ENCODE measurements at regions not wholly inside any gene's neighbourhood (a gene's known extent, or its start where the extent isn't known, plus 50 kb on each side); places are given as distances from the start of the nearest gene placed in this dataset.
"Not testable (repeated sequence)": the region's sequence is repeated elsewhere in the genome, so short reads cannot be mapped to it uniquely, and the experiment has no call there.

DNA sequence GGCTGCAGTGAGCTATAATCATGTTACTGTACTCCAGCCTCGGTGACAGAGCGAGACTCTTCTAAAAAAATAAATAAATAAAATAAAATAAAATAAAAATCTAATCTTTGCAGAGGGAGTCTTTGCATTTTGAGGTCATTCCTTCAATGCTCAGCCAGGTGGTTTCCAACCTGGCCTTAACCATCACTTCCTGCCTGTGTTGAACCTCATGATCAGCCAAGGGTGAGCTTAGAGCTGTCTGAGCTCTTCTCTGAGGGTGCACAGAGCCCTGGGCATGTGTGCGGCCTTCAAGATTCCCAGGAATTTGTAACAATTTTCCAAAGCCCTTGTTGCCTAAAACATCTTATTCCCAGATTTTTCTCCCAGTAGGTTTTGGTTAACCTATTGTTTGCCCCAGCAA lies 94.3 kb downstream of the KCNJ12 start:
- DNase-seq; H3K9me3 ChIP-seq; ATAC-seq; H3K27me3 ChIP-seq; H3K4me3 ChIP-seq; H3K36me3 ChIP-seq; H3K27ac ChIP-seq; H3K4me1 ChIP-seq; intact Hi-C loops (cut with DNase I): not testable (repeated sequence)
- WGBS, 4 donors = 89 to 96% (median 91%) methylated on average over 3 of the region's 3 CpGs

DNA sequence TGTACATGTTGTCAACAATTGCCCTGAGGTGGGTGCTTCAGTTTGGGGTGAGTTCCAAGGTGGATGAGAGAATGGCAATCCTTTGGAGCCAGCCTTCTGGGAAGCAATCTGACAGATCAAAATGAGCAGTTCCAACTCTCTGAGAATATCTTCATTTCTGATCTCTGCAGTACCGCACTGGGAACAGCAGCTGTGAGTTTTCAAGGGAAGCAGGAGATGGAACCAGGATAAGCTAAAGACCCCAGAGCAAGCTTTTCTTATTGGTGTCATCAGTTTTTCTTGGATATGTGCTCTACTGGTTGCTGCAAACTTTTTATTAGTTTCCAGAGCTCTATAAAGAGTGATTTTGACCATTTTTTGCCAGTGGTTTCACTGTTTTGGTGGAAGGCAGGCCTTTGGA lies 94.7 kb downstream of the KCNJ12 start:
- 61 to 77% (median 72%) methylated on average over 1 of the region's 1 CpG for WGBS, 4 donors

DNA sequence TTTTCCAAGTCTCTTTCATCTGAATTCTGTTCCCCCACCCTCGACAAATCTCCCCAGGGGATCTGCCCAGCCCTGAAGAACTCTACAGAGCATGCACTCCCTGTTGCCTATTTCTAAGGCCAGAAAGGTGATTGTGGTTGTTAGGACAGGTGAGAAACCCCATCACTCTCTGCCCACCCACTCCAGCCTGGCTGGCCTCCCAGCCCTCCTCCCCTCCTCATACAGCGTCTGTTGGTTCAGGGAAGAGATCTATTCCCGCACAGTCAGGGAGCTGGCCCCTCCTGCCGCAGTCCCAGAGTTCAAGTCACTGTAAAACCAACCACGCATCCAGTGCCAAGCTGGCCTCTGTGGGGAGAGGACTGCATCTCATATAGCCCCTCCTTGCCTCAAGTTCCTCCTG lies 98.7 kb downstream of the KCNJ12 start:
- Histone ChIP-seq H3K9me3 (peaks cover 0 to 11% (median 3%) of the 10 kb centered on the region in 12 donors), H3K27ac (no peak overlapping the region), H3K4me1 (no peaks in the 10 kb centered on the region), H3K4me3 (no peak overlapping the region), H3K36me3 (no peaks in the 10 kb centered on the region), H3K27me3 (peaks cover 0 to 19% (median 0%) of the 10 kb centered on the region in 9 donors)
- DNase-seq (no peak), ATAC-seq (no peak)
- WGBS, 4 donors = 65 to 84% (median 73%) methylated on average over 4 to 5 of the region's 5 CpGs
- no peak for TF ChIP-seq POLR2A (IDR thresholded peaks at IDR 0.05)
- intact Hi-C loops (cut with DNase I) = no loop called here

More for the DNA sequence above, 94.7 kb downstream of the KCNJ12 start:
- Histone ChIP-seq H3K4me3 (no peak overlapping the region), H3K27me3 (peaks cover 0 to 11% (median 0%) of the 10 kb centered on the region in 9 donors), H3K27ac (no peak overlapping the region), H3K36me3 (no peaks in the 10 kb centered on the region), H3K9me3 (no peaks in the 10 kb centered on the region), H3K4me1 (no peaks in the 10 kb centered on the region)
- DNase-seq = no peak
- TF ChIP-seq, protein P1, sequence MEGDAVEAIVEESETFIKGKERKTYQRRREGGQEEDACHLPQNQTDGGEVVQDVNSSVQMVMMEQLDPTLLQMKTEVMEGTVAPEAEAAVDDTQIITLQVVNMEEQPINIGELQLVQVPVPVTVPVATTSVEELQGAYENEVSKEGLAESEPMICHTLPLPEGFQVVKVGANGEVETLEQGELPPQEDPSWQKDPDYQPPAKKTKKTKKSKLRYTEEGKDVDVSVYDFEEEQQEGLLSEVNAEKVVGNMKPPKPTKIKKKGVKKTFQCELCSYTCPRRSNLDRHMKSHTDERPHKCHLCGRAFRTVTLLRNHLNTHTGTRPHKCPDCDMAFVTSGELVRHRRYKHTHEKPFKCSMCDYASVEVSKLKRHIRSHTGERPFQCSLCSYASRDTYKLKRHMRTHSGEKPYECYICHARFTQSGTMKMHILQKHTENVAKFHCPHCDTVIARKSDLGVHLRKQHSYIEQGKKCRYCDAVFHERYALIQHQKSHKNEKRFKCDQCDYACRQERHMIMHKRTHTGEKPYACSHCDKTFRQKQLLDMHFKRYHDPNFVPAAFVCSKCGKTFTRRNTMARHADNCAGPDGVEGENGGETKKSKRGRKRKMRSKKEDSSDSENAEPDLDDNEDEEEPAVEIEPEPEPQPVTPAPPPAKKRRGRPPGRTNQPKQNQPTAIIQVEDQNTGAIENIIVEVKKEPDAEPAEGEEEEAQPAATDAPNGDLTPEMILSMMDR (IDR thresholded peaks at IDR 0.05) = no peak
- TF ChIP-seq POLR2A (IDR thresholded peaks at IDR 0.05) = no peak
- no peak for ATAC-seq
- intact Hi-C loops (cut with DNase I) = no loop called here

DNA sequence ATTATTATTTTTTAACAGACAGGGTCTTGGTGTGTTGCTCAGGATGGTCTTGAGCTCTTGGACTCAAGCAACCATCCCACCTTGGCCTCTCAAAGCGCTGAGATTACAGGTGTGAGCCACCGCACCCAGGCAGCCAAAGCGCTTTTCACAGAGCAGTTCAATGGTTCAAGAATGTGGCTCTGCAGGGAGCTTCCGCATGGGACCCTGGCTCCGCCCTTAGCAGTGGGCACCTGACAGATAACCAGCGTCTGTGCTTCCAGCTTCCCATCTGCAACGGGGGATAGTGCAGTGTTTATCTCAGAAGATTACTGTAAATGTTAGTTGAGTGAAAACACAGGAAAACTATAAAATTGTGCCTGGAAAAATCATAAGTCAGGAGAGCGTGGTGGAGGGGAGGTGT lies 99.4 kb downstream of the KCNJ12 start:
- Histone ChIP-seq H3K9me3 (peaks cover 0 to 11% (median 3%) of the 10 kb centered on the region in 12 donors), H3K4me3 (no peak overlapping the region), H3K36me3 (no peaks in the 10 kb centered on the region), H3K27ac (no peak overlapping the region), H3K4me1 (no peaks in the 10 kb centered on the region), H3K27me3 (peaks cover 0 to 19% (median 0%) of the 10 kb centered on the region in 9 donors)
- 60 to 66% (median 61%) methylated on average over 8 of the region's 8 CpGs for WGBS, 4 donors
- intact Hi-C loops (cut with DNase I) = no loop called here
- TF ChIP-seq POLR2A (IDR thresholded peaks at IDR 0.05) = no peak
- TF ChIP-seq, protein P1 (IDR thresholded peaks at IDR 0.05) = no peak
- no peak for ATAC-seq
- DNase-seq = no peak

DNA sequence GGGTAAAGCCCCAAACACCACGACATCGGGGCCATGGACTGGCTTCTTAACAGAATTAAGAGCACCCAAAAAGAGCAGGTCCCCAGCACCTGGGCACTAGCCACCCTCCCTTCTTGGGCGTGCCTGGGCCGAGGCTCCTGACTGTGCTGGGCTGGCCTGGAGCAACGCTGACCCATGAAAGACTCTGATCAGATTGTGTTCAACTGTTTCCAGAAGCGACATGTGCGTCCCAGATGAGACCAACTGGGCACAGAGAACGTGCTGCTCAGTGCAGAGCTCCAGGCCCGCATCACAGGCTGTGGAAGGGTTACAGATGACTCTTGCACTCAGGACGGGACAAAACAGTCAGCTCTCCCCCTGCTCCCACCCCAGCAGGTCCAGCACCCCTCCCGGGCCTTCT lies 100.7 kb downstream of the KCNJ12 start:
- no peak for ATAC-seq
- WGBS, 4 donors = 78 to 89% (median 86%) methylated on average over 7 to 11 of the region's 11 CpGs
- H3K9me3 ChIP-seq = peaks cover 0 to 11% (median 3%) of the 10 kb centered on the region in 12 donors
- intact Hi-C loops (cut with DNase I) = no loop called here
- no peak overlapping the region for H3K27ac ChIP-seq
- H3K4me1 ChIP-seq = no peaks in the 10 kb centered on the region
- no peak overlapping the region for H3K4me3 ChIP-seq
- peaks cover 0 to 19% (median 0%) of the 10 kb centered on the region in 9 donors for H3K27me3 ChIP-seq
- no peaks in the 10 kb centered on the region for H3K36me3 ChIP-seq
- no peak for DNase-seq
- TF ChIP-seq POLR2A (IDR thresholded peaks at IDR 0.05) = no peak
- TF ChIP-seq, protein P1 (IDR thresholded peaks at IDR 0.05) = no peak

Data from heart left ventricle (tissue), 16 donors.